Peyer's patch (tissue), 4 donors: ENCODE measurements at regions not wholly inside any gene's neighbourhood (a gene's known extent, or its start where the extent isn't known, plus 50 kb on each side); places are given as distances from the start of the nearest gene placed in this dataset.

Experiments
- POLR2A ChIP-seq, 2 donors: fragments of 450-650 bp; IDR thresholded peaks; one replicate each; pipeline ENCODE4 v1.5.1; 2017; ENCODE audit warnings: antibody characterized with exemption in 2 of 2, mild to moderate bottlenecking in 2 of 2, moderate library complexity in 2 of 2
- TF ChIP-seq, protein P1 (sequence below), 6 experiments: fragments of 450-650 bp in 4 of 6; fragments of 200-600 bp in 2 of 6; sonication (generic) in 1 of 6; IDR thresholded peaks; one replicate each; pipeline ENCODE4 v1.5.1; 2017 to 2019; ENCODE audit warnings: antibody characterized with exemption in 6 of 6, mild to moderate bottlenecking in 3 of 6, moderate library complexity in 1 of 6

DNA sequence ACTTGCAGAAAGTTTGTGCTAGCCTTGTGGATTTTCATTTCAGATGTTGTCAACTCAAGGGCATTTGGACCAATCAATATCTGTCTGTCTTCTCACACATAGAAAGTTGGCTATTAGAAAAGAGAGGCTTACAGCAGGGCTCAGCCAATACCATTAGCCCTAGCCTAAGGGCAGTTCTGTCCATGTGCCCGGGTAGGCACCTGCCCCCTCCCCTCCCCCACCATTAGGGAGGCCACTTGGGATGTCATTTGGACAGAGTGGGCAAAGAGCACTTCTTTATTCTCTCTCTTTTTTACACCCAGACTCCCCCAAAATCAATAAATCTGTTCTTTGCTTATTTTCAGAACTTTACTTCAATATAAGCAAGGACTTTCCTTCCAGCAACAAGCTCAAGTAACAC is 188.5 kb upstream of the MKI67 start:
- TF ChIP-seq POLR2A (IDR thresholded peaks at IDR 0.05): no peak
- TF ChIP-seq, protein P1, sequence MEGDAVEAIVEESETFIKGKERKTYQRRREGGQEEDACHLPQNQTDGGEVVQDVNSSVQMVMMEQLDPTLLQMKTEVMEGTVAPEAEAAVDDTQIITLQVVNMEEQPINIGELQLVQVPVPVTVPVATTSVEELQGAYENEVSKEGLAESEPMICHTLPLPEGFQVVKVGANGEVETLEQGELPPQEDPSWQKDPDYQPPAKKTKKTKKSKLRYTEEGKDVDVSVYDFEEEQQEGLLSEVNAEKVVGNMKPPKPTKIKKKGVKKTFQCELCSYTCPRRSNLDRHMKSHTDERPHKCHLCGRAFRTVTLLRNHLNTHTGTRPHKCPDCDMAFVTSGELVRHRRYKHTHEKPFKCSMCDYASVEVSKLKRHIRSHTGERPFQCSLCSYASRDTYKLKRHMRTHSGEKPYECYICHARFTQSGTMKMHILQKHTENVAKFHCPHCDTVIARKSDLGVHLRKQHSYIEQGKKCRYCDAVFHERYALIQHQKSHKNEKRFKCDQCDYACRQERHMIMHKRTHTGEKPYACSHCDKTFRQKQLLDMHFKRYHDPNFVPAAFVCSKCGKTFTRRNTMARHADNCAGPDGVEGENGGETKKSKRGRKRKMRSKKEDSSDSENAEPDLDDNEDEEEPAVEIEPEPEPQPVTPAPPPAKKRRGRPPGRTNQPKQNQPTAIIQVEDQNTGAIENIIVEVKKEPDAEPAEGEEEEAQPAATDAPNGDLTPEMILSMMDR (IDR thresholded peaks at IDR 0.05): no peak
